GM18873 (cell line): ENCODE measurements at regions not wholly inside any gene's neighbourhood (a gene's known extent, or its start where the extent isn't known, plus 50 kb on each side); places are given as distances from the start of the nearest gene placed in this dataset.

Experiments used
- ATAC-seq: cut with Tn5 transposase; IDR thresholded peaks from one replicate; pipeline ENCODE4 v1.9.1; 2021; ENCODE audit warnings: mild to moderate bottlenecking, moderate library complexity, moderate number of reproducible peaks; ENCODE audit not compliant: unreplicated experiment, low FRiP score

- no peak for ATAC-seq
Measured at GRCh38 chr4:129345609-129346008, 249.7 kb downstream of the C4orf33 start.

DNA sequence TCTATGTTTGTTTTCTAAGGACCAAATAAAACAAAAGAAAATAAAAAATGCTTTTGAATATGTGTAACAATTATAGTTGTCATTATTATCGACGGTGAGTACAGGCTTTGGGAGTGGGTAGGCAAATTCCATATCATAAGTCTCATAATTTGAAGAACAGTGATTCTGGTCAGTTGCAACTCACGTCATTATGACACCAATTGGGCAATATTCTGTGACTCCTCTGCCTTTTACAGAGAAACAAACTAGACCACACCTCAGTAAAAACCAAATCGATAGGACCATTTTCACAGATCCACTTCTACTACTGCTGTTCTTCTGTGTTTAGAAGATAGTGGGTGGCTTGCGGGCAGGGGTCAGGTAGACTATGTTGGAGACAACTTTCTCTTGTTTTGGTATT, 250.1 kb downstream of the C4orf33 start:
- ATAC-seq, result no peak

DNA sequence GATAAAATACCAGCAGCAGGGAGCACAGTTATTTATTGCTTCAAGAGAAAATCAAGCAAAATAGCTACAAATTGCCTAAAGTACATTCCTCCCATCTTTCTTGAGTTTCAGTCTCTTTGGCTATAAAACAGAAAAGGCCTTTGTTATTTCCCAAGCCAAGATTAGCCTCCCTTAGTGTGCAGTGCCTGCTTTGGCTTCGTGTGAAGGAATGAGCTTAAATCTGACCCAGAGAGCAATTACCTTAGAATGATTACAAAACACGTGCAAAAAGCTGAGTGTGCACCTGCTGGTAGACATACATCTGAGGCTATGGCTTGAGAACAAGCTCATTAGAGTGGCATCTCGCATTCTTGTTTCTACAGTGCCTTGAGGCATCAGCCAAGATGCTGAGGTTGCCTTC, 250.8 kb downstream of the C4orf33 start:
- no peak for ATAC-seq

GRCh38 chr4:129350834-129351721, 255.1 kb downstream of the C4orf33 start:
- no peak for ATAC-seq

DNA sequence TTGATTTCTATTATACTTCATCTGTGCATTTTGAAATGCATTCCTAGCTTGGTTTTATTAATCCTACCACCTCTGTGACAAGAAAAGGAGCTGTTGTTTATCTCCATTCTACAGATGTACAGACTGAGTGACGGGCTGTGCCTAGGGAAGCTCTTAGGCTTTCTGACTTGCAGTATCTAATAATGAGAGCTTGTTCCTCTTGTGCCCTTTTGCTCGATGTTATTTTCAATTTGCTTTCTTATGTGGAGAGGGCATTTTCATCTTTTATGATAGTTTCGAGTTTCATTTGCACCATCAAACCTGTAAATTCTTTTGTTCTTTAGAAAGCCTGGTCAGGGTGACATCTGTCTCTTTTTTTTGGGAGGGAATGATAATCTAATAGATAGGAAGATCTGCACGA, 256.5 kb downstream of the C4orf33 start:
- ATAC-seq, result no peak

- ATAC-seq, result no peak
Measured at GRCh38 chr4:129353490-129353889, 257.5 kb downstream of the C4orf33 start.

- no peak for ATAC-seq
Measured at GRCh38 chr4:129355031-129355430, 259.1 kb downstream of the C4orf33 start.

DNA sequence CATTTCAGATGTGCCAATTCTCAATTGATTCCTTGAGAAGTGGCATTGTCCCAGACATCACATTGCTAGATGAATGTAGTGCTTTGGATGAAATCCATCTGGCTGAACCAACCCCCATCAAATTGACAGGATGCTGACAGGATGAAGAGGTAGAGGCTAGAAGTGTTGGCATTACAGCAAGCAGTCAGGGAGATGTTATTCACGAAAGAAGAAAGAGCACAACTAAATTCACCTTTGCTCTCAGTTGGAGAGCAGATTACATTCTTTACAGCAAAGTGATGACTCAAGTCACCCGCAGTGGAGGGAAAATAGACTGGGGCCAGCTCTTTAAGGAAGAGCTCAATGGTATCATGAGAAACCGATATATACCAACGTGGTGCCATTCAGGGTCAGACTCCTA, 259.6 kb downstream of the C4orf33 start:
- no peak for ATAC-seq

GRCh38 chr4:129358571-129358970, 262.6 kb downstream of the C4orf33 start:
- no peak for ATAC-seq

DNA sequence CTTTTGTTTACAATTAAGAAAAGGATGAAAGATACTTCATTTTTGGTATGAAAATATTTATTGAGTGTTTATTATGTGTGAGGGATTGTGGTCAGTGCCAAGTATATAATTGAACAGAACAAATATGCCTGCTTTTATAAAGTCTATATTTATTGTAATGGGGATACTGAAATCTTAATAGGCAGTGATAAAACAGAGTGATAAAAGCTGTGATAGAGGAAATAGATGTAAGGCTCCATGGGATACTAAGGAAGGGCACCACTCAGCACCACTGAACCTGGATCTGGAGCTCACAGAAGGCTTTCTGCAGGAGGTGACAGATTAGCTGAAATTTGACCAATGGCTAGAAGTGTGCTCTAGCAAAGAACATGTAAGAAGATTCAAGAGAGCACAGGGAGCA, 263.5 kb downstream of the C4orf33 start:
- ATAC-seq, result no peak

DNA sequence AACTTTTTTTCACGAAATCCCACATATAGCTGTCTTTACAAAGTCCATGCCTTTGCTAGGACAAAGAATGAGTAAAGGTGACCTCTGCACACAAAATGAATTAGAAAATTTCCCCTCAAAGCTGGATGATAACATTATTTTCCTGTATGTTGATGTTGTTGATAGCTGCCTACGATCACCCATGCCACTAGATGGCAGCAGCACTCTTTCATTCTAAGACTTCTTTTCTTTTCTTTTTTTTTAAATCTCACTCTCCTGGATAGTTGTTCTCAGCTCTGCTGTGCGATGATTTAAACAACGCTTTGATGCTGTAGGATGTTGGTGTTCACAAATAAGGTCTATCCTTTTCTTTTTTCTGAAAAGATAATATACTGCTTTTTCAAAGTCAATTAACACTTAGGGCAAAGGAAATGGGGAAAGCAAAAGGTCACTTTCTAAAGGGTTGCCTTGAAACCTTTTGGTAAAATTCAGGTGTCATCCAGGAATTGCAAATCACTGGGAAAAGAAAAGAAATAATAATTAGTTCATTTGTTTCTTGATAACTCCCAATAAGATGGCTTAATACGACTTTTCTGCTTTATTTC, 266.8 kb downstream of the C4orf33 start:
- ATAC-seq, result peak; percentile 78

DNA sequence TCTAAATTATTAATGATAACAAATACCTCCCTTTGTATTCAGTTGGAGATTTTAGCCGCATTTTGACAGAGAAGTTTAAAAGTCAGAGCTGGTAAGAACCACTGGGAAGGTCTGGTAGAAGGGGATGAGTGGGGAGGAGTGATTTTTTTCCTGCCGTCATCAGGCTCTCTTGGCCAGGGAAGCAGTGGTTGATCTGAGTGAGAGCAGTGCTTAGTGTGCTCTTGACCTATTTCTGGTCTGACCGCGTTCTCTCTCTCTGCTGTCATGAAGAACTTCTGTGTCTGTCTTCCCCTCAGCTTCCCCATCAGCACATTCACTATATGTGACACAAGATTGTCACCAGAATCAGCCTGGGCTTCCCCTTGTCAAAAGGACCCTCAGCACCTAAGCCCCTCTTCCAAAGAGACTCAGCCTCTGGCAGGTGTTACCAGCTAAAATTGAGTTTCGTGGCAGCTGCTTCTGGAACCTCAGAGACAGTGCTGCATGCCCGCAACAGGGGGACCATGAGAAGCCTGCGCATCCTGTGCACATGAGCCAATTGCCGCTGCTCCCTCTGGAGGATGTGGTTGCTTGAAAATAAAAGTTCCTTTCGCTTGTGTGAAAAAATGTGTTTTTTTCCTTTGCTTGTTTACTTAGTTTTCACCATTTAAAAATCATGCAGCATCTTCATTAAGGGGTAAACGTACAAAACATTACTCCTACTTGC, 268.9 kb downstream of the C4orf33 start:
- no peak for ATAC-seq

DNA sequence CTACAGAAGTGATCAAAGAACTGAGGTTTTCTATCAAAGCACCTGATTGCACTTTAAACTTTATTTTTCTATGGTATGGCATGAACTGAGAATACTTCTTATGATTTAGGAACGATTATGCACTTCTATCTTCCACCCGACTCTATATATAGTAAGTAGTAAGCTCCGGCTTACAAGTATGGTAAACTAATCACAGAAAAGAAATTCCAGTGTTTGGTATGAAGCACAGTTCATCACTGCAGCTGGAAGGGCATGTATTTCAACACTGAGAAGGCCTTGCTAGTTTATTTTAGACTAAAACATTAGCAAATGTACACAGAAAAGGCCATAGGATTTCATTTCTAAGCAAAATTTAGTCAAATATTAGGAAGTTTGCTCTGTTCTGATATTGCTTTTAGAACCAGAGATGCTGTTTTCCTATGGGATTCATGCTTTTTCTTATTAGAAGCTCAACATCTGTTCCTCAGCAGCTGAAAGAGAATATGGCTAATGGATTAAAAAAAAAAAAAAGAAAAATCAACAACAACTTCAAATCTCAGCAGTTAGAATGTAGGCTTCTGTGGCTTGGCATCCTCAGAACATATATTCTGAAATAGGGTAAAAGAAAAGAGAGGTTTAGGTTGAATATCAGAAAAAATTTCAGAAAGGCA, 273.5 kb downstream of the C4orf33 start:
- ATAC-seq, result no peak

GRCh38 chr4:129371065-129371464, 275.1 kb downstream of the C4orf33 start:
- ATAC-seq, result no peak

- ATAC-seq, result no peak
Measured at GRCh38 chr4:129371926-129372325, 276.0 kb downstream of the C4orf33 start.

DNA sequence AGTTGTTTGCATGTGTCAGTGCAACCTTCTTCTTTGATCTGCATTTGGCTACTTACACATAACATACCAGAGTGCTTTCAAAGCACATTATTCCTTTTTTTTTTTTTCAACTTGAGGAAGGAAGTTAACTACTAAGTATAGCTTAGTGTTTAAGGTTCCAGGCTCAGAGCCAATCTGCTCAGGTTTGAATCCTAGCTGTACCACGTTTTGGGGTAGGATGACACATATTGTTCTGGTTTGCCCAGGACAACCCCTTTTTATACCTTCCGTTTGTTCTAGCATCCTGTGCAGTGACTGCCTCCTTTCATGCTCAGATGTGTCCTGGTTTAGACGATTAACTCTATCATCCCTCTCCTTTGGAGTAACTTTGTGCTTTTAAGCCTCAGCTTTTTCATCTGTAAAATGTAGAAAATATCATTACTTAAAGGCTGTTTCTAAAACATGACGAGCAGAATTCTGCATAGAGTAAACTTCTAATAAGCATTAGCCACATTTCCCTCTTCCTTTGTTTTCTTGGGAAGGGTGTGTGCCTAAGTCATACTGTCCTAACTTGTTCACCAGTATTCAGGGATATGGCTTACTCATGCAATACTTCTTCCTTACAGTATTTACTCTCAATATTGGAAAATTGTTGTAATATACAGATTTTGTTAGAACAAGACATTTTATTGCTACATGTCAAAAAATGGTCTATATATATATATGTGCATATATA, 281.3 kb downstream of the C4orf33 start:
- no peak for ATAC-seq

- no peak for ATAC-seq
Measured at GRCh38 chr4:129378364-129378763, 282.4 kb downstream of the C4orf33 start.

GRCh38 chr4:129379429-129379828, 283.5 kb downstream of the C4orf33 start:
- no peak for ATAC-seq

DNA sequence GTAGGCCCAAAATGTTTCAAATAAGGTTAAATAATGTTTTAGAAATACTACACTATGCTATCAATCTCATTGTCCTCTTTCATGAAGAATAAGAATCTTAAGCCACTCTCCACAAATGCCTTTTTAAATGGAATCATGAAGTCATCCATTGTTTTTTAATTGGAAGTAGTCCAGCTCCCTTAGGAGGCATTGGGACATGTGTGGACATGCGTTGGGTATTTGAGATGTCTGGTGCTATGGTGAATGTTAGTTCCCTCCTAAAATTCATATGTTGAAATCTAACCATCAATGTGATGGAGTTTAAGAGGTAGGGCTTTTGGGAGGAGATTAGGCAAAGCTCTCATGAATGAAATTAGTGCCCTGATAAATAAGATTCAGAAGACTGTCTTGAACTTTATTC, 289.0 kb downstream of the C4orf33 start:
- no peak for ATAC-seq

DNA sequence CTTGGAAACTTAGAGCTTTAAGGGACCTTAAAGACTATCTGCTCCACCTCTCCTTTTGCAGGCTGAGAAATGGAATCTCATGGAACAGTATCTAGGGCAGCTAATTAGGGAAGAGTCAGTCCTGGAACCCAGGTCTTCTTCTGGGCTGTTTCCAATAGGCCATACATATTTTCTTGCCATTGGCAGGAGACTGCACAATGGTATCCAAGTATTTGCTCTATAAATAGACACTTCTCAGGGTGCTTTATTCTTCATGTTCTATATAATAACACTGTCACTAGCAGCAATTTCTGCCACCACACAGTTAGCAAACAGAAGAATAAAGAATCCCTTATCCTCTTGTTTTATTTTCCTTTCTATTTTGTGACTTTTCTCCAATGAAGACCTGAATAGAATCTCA, 291.7 kb downstream of the C4orf33 start:
- ATAC-seq, result no peak
